GM12878 (cell line): ENCODE measurements at regions not wholly inside any gene's neighbourhood (a gene's known extent, or its start where the extent isn't known, plus 50 kb on each side); places are given as distances from the start of the nearest gene placed in this dataset.

ENCODE experiments used
- ATAC-seq: fragments of 200-7000 bp; cut with Tn5 transposase; 3 replicates; pipeline ENCODE4 v1.9.1; 2020; ENCODE audit warnings: mild to moderate bottlenecking, moderate library complexity
- BruUV-seq: library from RNA; stranded (reverse); fragments of 400-500 nt; replicated peaks from 2 replicates; lab custom pipeline; 2021; lab: Mats Ljungman, UMichigan
- CTCF ChIA-PET: fragments of 300-600 bp; sonication (Branson Sonifier 250); formaldehyde crosslinking; extraction: SDS; loops from one replicate; lab custom pipeline; 2021; ENCODE audit warnings: inconsistent platforms; lab: Yijun Ruan, JAX
- POLR2A ChIA-PET: fragments of 350-600 bp; formaldehyde crosslinking; extraction: SDS; loops from one replicate; lab custom pipeline; 2021; ENCODE audit warnings: inconsistent platforms; lab: Charles Lee
- RAD21 ChIA-PET: fragments of 300-600 bp; sonication (Branson Sonifier 250); formaldehyde crosslinking; loops from one replicate; lab custom pipeline; 2023; ENCODE audit warnings: antibody characterized with exemption; ENCODE audit not compliant: unreplicated experiment; lab: Charles Lee
- SMC1A ChIA-PET: fragments of 300-600 bp; sonication (Branson Sonifier 250); formaldehyde crosslinking; loops from one replicate; lab custom pipeline; 2023; ENCODE audit not compliant: unreplicated experiment, uncharacterized antibody; lab: Charles Lee
- DNase-seq: peaks from one replicate; pipeline ENCODE4 v3.0.0-alpha.2; 2011; ENCODE audit warnings: low read depth, low spot score
- FAIRE-seq: peaks from 3 replicates; lab custom pipeline; 2011; peaks lifted over from hg19 to GRCh38; lab: Jason Lieb, UNC
- H2AFZ ChIP-seq: 2 replicates; pipeline ENCODE4 v1.6.0; 2011; ENCODE audit warnings: low read depth, low read length, control low read depth; ENCODE audit not compliant: control insufficient read depth
- H3K27ac ChIP-seq: 2 replicates; pipeline ENCODE4 v1.5.1; 2011; ENCODE audit warnings: control low read depth; ENCODE audit not compliant: control insufficient read depth, insufficient read depth
- H3K27me3 ChIP-seq, 2 experiments: replicated peaks in 1 of 2; 2 replicates each; pipeline versions ENCODE4 v1.6.0 to v1.6.1; 2011; ENCODE audit warnings: low read length in 1 of 2; ENCODE audit not compliant: control insufficient read depth in 2 of 2, insufficient read depth in 2 of 2
- H3K36me3 ChIP-seq, 2 experiments: 2 replicates each; pipeline ENCODE4 v1.5.1; 2011; ENCODE audit warnings: low read length in 1 of 2; ENCODE audit not compliant: control insufficient read depth in 2 of 2, insufficient read depth in 2 of 2
- H3K4me1 ChIP-seq: 2 replicates; pipeline ENCODE4 v1.6.1; 2011; ENCODE audit warnings: mild to moderate bottlenecking, low read length, moderate library complexity, mixed read lengths; ENCODE audit not compliant: control insufficient read depth, insufficient read depth
- H3K4me2 ChIP-seq: 2 replicates; pipeline ENCODE4 v1.6.0; 2011; ENCODE audit warnings: control low read depth; ENCODE audit not compliant: control insufficient read depth, insufficient read depth
- H3K4me3 ChIP-seq: fragments of 200-600 bp; sonication (generic); 2 replicates; pipeline ENCODE4 v1.5.1; 2016
- H3K79me2 ChIP-seq: 2 replicates; pipeline ENCODE4 v1.6.0; 2011; ENCODE audit warnings: low read length; ENCODE audit not compliant: control insufficient read depth, insufficient read depth
- H3K9ac ChIP-seq: 2 replicates; pipeline ENCODE4 v1.8.0; 2011; ENCODE audit warnings: low read length, control low read depth, mixed read lengths; ENCODE audit not compliant: control insufficient read depth, insufficient read depth
- H3K9me3 ChIP-seq: replicated peaks from 3 replicates; pipeline ENCODE4 v1.5.1; 2011; ENCODE audit warnings: mild to moderate bottlenecking, low read length; ENCODE audit not compliant: control insufficient read depth, insufficient read depth
- H4K20me1 ChIP-seq: 2 replicates; pipeline ENCODE4 v1.6.0; 2011; ENCODE audit not compliant: control insufficient read depth, insufficient read depth
- EZH2 ChIP-seq: IDR thresholded peaks from 2 replicates; pipeline ENCODE4 v1.6.1; 2012; ENCODE audit warnings: low read depth, mild to moderate bottlenecking, control low read depth, inconsistent platforms, low read length, borderline replicate concordance; ENCODE audit not compliant: control insufficient read depth
- FOS ChIP-seq: IDR thresholded peaks from 3 replicates; pipeline ENCODE4 v1.6.1; 2011; ENCODE audit warnings: borderline replicate concordance; ENCODE audit not compliant: insufficient read length; ENCODE audit errors: extremely low read depth
- FOXK2 ChIP-seq: fragments of 450-650 bp; IDR thresholded peaks from 2 replicates; pipeline ENCODE4 v1.6.1; 2017; ENCODE audit warnings: mild to moderate bottlenecking, moderate library complexity
- IRF4 ChIP-seq: IDR thresholded peaks from 2 replicates; pipeline ENCODE4 v1.6.1; 2011; ENCODE audit warnings: low read depth, low read length
- POLR2AphosphoS2 ChIP-seq: IDR thresholded peaks from 2 replicates; pipeline ENCODE4 v1.6.1; 2011; ENCODE audit warnings: low read depth, mild to moderate bottlenecking, low read length, improper control_type of control experiment, moderate library complexity
- RAD51 ChIP-seq: fragments of 450-650 bp; IDR thresholded peaks from 2 replicates; pipeline ENCODE4 v1.6.1; 2016; ENCODE audit warnings: moderate library complexity, mild to moderate bottlenecking, inconsistent platforms
- SMAD1 ChIP-seq: fragments of 450-650 bp; IDR thresholded peaks from 2 replicates; pipeline ENCODE4 v1.6.1; 2018; ENCODE audit warnings: mild to moderate bottlenecking, low read depth; ENCODE audit not compliant: partially characterized antibody
- SMAD5 ChIP-seq: IDR thresholded peaks from 2 replicates; pipeline ENCODE4 v1.6.1; 2016; ENCODE audit warnings: antibody characterized with exemption, low read depth
- SP1 ChIP-seq: IDR thresholded peaks from one replicate; pipeline ENCODE4 v1.6.1; 2011; ENCODE audit warnings: low read depth, low read length
- TCF7 ChIP-seq: IDR thresholded peaks from 2 replicates; pipeline ENCODE4 v1.6.1; 2014; ENCODE audit warnings: antibody characterized with exemption, borderline replicate concordance
- ZNF207 ChIP-seq: fragments of 450-650 bp; IDR thresholded peaks from 2 replicates; pipeline ENCODE4 v1.6.1; 2014; ENCODE audit warnings: antibody characterized with exemption, mild to moderate bottlenecking, borderline replicate concordance
- ZNF24 ChIP-seq: fragments of 450-650 bp; IDR thresholded peaks from 2 replicates; pipeline ENCODE4 v1.6.1; 2017; ENCODE audit warnings: antibody characterized with exemption, mild to moderate bottlenecking
- WGBS: methylation state at CpG from one replicate; pipeline ENCODE4 v1.1.6; 2016; ENCODE audit warnings: low lambda C conversion rate; ENCODE audit not compliant: insufficient replicate concordance, insufficient coverage; ENCODE audit errors: missing lambda C conversion rate; 5-methylcytosine and 5-hydroxymethylcytosine counted together
- in situ Hi-C: fragments of 300-500 bp; cut with MboI; formaldehyde crosslinking; loops from 9 replicates; pipeline ENCODE4 v1.14.3; 2018; ENCODE audit warnings: mixed read lengths
- intact Hi-C: fragments of 100-400 bp; cut with micrococcal nuclease; formaldehyde crosslinking; loops from one replicate; pipeline ENCODE4 v1.14.2; 2022; ENCODE audit not compliant: unreplicated experiment
- TF ChIP-seq, protein P1 (sequence below), 3 experiments: IDR thresholded peaks in 2 of 3; conservative IDR thresholded peaks in 1 of 3; 2 replicates each; pipeline ENCODE4 v1.5.1; 2011; ENCODE audit warnings: low read depth in 3 of 3, low read length in 3 of 3, mild to moderate bottlenecking in 3 of 3, control low read depth in 2 of 3, moderate library complexity in 2 of 3, inconsistent platforms in 1 of 3, mixed read lengths in 1 of 3; ENCODE audit not compliant: control insufficient read depth in 2 of 3, insufficient read depth in 1 of 3; ENCODE audit errors: extremely low read depth in 1 of 3
- TF ChIP-seq, protein P2 (sequence below): fragments of 450-650 bp; IDR thresholded peaks from 2 replicates; pipeline ENCODE4 v1.6.1; 2016; ENCODE audit warnings: mild to moderate bottlenecking, moderate library complexity, borderline replicate concordance
- TF ChIP-seq, protein P3 (sequence below): fragments of 450-650 bp; IDR thresholded peaks from 2 replicates; pipeline ENCODE4 v1.6.1; 2016; ENCODE audit warnings: mild to moderate bottlenecking
- TF ChIP-seq, protein P4 (sequence below): IDR thresholded peaks from 2 replicates; pipeline ENCODE4 v1.6.1; 2012; ENCODE audit warnings: low read depth, low read length, improper control_type of control experiment

DNA sequence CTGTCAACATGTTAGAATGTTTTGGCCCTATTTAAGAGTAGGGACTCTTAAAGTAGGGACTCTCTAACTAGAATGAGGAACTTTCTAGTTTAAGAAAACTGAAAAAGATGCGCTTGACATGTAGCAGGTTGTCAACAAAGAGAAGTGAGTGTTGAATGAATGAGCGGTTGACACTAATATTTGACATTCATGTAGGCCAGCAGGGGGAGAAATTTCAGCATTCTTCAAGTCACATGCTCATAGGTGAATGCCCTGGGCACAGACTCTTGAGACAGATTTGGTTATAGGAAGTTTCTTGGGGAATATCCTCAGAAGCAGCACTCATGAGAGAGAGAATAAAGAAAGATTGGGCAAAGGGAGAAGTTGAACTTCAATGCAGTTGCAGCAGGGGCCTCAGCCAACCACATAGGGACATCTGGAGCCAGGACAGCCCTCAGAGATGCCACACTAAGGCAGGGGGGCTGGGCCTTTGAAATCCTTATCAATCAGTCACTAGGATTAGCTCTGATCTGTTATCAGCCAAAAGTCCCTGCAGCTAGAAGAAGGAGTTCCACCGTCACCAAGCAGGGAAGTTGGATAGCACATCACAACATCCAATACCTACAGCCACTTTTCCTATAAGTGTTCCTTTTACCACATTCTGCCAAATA lies 145.1 kb upstream of the FKBP1C start:
- no TSS peak for BruUV-seq
- ChIA-PET RAD21 (interaction anchor here (0.7 to 1.7 kb wide), 4 partner anchors 86 to 205 kb away, joined by 3 to 10 read pairs (median 4); no protein-coding TSS in a partner anchor), CTCF (interaction anchor here (1.0 to 1.6 kb wide), 7 partner anchors 10 to 284 kb away, joined by 3 to 8 read pairs (median 3); no protein-coding TSS in a partner anchor), POLR2A (no interaction called here), SMC1A (interaction anchor here (0.7 to 4.1 kb wide), 8 partner anchors 28 to 698 kb away, joined by 3 to 19 read pairs (median 4); no protein-coding TSS in a partner anchor)
- no peaks in the 10 kb centered on the region for H4K20me1 ChIP-seq
- H3K36me3 ChIP-seq = no peaks in the 10 kb centered on the region
- no peaks in the 10 kb centered on the region for H3K4me1 ChIP-seq
- H3K27ac ChIP-seq = no peak overlapping the region
- no peak overlapping the region for H3K9ac ChIP-seq
- H3K4me3 ChIP-seq = no peak overlapping the region
- ATAC-seq (peak; percentile 85), FAIRE-seq (no peak), DNase-seq (no peak)
- H2AFZ ChIP-seq = no peak overlapping the region
- WGBS = 26% methylated on average over 3 of the region's 3 CpGs
- in situ Hi-C loops (loop anchor here (10.0 kb wide), 2 partner anchors 209 to 739 kb away; no protein-coding TSS in a partner anchor), intact Hi-C loops (loop anchor here (1.0 kb wide), 2 partner anchors 30 to 203 kb away; no protein-coding TSS in a partner anchor)
- H3K9me3 ChIP-seq = no peaks in the 10 kb centered on the region
- H3K4me2 ChIP-seq = no peak overlapping the region
- no peaks in the 10 kb centered on the region for H3K27me3 ChIP-seq
- no peaks in the 10 kb centered on the region for H3K79me2 ChIP-seq
- TF ChIP-seq FOXK2 (no peak), SP1 (no peak), TCF7 (no peak), SMAD5 (no peak), IRF4 (no peak), ZNF24 (peak; percentile 93), FOS (no peak), EZH2 (no peak), RAD51 (peak; percentile 65), ZNF207 (no peak), SMAD1 (no peak), POLR2AphosphoS2 (no peak)
- TF ChIP-seq, protein P1, sequence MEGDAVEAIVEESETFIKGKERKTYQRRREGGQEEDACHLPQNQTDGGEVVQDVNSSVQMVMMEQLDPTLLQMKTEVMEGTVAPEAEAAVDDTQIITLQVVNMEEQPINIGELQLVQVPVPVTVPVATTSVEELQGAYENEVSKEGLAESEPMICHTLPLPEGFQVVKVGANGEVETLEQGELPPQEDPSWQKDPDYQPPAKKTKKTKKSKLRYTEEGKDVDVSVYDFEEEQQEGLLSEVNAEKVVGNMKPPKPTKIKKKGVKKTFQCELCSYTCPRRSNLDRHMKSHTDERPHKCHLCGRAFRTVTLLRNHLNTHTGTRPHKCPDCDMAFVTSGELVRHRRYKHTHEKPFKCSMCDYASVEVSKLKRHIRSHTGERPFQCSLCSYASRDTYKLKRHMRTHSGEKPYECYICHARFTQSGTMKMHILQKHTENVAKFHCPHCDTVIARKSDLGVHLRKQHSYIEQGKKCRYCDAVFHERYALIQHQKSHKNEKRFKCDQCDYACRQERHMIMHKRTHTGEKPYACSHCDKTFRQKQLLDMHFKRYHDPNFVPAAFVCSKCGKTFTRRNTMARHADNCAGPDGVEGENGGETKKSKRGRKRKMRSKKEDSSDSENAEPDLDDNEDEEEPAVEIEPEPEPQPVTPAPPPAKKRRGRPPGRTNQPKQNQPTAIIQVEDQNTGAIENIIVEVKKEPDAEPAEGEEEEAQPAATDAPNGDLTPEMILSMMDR (IDR thresholded peaks at IDR 0.05 in 2 of 3, conservative IDR thresholded peaks at IDR 0.05 in 1 of 3; ENCODE audit: control insufficient read depth in 2 of 3, extremely low read depth in 1 of 3, insufficient read depth in 1 of 3, low read depth in 3 of 3, low read length in 3 of 3) = peak; percentile 29 to 48 (median 33); a peak in 5 of 6 replicates
- TF ChIP-seq, protein P2, sequence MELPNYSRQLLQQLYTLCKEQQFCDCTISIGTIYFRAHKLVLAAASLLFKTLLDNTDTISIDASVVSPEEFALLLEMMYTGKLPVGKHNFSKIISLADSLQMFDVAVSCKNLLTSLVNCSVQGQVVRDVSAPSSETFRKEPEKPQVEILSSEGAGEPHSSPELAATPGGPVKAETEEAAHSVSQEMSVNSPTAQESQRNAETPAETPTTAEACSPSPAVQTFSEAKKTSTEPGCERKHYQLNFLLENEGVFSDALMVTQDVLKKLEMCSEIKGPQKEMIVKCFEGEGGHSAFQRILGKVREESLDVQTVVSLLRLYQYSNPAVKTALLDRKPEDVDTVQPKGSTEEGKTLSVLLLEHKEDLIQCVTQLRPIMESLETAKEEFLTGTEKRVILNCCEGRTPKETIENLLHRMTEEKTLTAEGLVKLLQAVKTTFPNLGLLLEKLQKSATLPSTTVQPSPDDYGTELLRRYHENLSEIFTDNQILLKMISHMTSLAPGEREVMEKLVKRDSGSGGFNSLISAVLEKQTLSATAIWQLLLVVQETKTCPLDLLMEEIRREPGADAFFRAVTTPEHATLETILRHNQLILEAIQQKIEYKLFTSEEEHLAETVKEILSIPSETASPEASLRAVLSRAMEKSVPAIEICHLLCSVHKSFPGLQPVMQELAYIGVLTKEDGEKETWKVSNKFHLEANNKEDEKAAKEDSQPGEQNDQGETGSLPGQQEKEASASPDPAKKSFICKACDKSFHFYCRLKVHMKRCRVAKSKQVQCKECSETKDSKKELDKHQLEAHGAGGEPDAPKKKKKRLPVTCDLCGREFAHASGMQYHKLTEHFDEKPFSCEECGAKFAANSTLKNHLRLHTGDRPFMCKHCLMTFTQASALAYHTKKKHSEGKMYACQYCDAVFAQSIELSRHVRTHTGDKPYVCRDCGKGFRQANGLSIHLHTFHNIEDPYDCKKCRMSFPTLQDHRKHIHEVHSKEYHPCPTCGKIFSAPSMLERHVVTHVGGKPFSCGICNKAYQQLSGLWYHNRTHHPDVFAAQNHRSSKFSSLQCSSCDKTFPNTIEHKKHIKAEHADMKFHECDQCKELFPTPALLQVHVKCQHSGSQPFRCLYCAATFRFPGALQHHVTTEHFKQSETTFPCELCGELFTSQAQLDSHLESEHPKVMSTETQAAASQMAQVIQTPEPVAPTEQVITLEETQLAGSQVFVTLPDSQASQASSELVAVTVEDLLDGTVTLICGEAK = no peak
- TF ChIP-seq, protein P3, sequence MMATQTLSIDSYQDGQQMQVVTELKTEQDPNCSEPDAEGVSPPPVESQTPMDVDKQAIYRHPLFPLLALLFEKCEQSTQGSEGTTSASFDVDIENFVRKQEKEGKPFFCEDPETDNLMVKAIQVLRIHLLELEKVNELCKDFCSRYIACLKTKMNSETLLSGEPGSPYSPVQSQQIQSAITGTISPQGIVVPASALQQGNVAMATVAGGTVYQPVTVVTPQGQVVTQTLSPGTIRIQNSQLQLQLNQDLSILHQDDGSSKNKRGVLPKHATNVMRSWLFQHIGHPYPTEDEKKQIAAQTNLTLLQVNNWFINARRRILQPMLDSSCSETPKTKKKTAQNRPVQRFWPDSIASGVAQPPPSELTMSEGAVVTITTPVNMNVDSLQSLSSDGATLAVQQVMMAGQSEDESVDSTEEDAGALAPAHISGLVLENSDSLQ = no peak
- TF ChIP-seq, protein P4, sequence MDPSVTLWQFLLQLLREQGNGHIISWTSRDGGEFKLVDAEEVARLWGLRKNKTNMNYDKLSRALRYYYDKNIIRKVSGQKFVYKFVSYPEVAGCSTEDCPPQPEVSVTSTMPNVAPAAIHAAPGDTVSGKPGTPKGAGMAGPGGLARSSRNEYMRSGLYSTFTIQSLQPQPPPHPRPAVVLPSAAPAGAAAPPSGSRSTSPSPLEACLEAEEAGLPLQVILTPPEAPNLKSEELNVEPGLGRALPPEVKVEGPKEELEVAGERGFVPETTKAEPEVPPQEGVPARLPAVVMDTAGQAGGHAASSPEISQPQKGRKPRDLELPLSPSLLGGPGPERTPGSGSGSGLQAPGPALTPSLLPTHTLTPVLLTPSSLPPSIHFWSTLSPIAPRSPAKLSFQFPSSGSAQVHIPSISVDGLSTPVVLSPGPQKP = no peak
